T47D (cell line): ENCODE measurements at regions not wholly inside any gene's neighbourhood (a gene's known extent, or its start where the extent isn't known, plus 50 kb on each side); places are given as distances from the start of the nearest gene placed in this dataset.

Source experiments
- DNase-seq, 2 experiments: peaks; one replicate each; pipeline versions ENCODE4 v3.0.0 to v3.0.0-alpha.2; 2011 to 2012; ENCODE audit warnings: low read depth in 1 of 2, low spot score in 1 of 2
- JUND ChIP-seq: IDR thresholded peaks from 2 replicates; pipeline ENCODE4 v1.6.1; 2012; ENCODE audit warnings: low read depth
- in situ Hi-C: cut with HindIII; loops from 2 replicates; pipeline ENCODE4 v1.10.0; 2016; ENCODE audit warnings: low sequenced_read_pairs, low pct_unique_long_range_greater_than_20kb

DNA sequence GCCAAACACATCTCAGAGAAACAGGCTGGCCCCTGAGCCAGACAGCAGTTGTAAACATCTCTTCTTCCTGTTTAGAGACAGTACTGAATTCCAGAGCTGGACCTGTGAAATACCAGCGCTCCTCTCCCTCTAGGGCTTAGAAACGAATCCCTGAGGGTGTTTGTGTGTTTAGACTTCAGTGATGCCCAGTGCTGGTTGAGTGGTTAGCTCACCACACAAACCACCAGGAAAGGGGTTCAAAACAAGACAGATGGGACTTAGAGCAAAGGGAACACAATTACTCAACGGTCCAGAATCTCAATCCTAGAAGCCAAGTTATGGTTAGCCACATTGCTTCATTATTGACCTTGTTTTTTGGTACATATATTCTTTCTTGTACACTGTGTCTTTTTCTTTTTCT, 108.7 kb upstream of the TMEM170B start:
- no peak for TF ChIP-seq JUND
- DNase-seq, result peak in 1 of 2 experiments; percentile 70
- in situ Hi-C loops, result no loop called here

DNA sequence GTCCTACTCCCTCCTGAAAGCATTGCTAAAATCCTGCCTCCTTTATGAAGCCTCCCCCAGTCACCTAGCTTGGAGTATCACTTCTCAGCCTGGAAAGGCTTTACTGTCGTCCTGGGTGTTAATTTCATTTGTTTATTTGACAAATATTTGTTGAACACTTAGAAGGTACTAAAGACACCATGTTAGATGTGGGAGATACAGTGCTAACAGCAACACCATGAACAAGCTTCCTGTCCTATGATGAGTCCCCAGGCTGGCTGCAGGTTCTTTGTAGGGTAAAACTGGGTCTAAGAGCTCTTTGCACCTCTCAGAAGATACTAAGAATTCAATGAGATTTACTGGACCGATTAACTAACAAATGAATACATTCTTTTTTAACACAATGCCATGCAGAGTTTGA, 109.2 kb upstream of the TMEM170B start:
- TF ChIP-seq JUND, result no peak
- in situ Hi-C loops, result no loop called here
- DNase-seq, result peak in 1 of 2 experiments; percentile 60

DNA sequence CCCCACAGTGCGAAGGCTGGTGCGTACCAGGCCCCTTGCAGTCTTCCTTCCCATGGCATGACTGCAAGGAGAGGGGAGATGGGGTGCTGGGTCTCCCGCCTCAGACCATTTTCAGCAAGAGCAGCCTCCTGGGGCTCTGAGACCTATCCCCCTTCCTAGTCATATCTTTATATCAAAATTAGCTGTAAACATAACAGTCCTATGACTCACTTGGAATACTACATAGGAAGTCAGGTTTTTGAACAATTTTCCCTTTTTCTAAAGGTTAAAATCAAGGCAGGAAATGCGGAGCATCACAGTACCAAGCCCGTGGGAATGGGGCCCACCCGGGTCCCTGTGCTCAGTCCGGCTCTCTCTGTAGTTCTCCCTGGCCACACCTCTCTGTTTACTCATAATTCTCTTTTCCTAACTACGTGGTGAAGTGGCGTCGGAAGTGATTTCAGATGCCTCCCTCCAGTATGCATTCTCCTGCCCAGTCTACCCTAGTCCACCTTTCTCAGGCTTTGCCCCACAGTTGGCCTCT, 109.8 kb upstream of the TMEM170B start:
- in situ Hi-C loops, result no loop called here
- no peak for TF ChIP-seq JUND
- DNase-seq, result no peak

DNA sequence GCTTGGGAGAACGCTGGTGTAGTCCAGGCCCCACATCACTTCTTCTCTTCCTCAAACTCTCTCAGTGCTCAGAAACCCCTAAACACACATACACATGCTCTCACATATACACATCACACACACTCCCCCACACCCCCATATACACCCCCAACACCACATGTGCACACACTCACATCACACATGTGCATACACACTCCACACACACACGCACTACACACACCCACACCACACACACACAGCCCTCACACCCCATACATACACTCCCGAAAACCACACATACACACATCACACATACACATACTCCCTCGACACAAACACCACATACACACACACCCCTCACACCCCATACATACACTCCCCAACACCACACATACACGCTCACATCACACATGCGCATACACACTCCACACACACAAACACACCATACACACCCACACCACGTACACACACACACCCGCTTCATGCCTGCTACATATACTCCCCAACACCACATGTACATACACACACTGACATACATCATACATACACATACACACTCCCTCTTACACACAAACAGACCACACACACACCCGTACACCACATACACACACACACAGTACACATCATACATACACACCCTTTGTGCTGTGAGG, 110.3 kb upstream of the TMEM170B start:
- in situ Hi-C loops, result no loop called here
- TF ChIP-seq JUND, result no peak
- no peak for DNase-seq

DNA sequence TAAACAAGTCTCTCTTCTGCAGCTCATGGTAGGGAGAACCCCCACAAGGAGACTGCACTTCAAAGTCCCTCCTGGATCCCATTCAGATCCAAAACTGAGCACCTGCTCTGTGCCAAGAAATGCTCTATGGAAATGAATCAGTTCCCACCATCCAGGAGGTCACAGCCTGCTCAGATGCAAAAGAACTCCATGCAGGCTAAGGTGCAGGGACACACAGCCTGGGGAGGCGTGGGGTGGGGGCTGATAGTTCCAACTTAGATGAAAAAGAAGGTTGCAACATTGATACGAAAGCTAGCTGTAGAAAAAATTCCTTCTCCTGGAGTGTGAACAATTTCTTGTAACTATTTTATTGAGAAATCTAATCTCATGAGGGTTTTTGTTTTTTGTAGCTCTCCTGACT, 111.0 kb upstream of the TMEM170B start:
- in situ Hi-C loops, result no loop called here
- DNase-seq, result no peak
- TF ChIP-seq JUND, result no peak

DNA sequence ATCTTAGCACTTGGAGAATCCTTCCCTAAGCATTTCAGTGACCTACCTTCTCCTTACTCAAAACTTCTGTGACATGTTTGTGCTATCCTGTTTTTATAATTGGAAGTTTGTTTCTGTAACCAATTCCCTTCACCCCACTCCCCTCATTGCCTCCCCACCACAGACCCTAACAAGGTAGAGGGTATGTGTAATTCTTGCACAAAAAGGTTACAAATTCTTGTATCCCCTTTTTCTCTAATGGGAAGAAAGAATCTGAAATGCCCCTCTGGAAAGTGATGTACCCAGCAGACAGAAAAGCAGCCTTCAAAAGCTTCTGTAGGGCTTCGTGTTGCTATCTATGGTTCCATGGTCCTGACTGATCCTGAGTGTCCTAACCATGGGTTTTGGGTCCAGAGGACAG, 111.7 kb upstream of the TMEM170B start:
- TF ChIP-seq JUND, result no peak
- in situ Hi-C loops, result no loop called here
- no peak for DNase-seq

DNA sequence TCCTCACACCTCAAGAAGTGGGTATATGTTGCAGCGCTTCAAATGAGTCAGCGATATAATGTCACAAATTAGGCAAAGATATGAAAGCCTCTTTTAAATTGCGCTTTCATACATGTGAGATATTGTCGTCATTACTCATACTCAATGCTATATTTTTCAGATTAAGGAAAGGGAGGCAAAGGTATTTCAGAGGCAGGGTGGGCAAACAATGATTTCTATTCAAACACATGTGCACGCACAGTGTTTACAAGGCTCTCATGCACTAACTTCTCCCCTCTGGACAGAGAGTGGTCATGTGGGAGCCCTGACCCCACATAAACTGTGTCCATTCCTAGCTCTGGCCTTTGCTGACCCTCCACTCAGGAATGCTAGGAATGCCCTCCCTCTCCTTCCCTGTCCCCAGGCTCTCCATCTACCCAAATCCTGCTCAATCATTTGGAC, 112.1 kb upstream of the TMEM170B start:
- no peak for TF ChIP-seq JUND
- DNase-seq, result no peak
- in situ Hi-C loops, result no loop called here

DNA sequence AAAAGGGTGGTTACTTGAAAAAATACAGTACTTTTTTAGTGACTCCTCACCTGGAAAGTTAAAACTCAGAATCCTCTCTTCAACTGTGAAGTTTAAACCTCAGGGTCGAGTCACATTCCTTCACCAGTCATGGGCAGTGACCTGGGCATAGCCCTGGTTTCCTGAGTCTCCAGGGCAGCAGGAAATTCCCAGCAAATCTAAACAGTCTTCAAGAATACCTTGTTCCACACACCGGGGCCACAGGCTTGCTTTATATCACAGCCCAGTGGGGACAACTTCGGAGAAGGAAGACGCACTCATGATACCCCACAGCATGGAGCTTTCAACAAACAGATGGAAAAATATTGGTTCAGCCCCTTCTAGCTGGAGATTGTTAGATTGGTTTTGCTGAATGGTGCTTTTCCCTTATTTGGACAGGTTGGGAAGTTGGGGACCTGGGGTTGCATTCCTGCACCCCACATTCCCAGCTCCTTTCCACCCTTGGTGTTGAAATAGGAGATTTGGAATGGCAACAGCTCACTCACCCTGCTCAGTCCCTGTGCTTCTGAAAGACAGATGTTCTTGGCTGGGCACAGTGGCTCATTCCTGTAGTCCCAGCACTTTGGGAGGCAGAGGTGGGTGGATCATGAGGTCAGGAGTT, 113.0 kb upstream of the TMEM170B start:
- in situ Hi-C loops, result no loop called here
- TF ChIP-seq JUND, result no peak
- peak in 1 of 2 experiments; percentile 47 for DNase-seq

DNA sequence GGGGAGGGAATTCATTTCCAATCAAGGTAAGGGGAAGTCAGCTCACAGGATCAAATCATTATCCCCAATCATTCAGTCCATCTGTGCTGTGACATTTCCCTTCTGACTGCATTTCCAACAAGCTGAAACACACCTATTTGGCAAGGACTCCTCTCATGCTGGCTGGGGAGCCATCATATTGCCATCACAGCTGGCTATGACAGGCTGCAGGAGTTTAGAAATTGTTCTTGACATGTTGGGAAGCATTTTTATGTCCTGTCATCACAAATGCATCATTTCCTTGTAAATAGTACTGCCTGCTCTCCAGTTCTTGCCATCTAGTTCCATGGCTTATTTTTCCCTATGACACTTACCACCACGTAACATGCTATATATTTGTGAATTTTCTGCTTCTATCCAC, 113.9 kb upstream of the TMEM170B start:
- no peak for DNase-seq
- in situ Hi-C loops, result no loop called here
- TF ChIP-seq JUND, result no peak

DNA sequence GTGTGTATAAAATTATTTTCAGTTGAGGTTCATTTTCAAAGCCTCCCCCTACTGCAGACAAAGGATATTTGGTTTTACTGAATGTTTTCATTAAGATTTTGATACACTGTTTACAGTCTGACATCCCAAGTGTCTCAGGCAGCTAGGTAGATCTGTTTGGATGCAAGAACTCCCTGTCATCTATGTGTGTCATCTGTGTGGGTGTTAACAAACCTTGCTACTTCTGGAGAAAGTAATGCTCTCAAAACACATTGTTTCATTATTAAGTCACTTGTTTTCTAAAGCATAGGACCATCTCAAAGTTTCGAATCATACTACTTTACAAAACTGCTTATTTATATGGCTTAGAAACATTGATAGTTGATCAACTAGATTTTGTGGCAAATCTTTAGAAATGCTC, 114.5 kb upstream of the TMEM170B start:
- TF ChIP-seq JUND, result no peak
- no peak for DNase-seq
- in situ Hi-C loops, result no loop called here

DNA sequence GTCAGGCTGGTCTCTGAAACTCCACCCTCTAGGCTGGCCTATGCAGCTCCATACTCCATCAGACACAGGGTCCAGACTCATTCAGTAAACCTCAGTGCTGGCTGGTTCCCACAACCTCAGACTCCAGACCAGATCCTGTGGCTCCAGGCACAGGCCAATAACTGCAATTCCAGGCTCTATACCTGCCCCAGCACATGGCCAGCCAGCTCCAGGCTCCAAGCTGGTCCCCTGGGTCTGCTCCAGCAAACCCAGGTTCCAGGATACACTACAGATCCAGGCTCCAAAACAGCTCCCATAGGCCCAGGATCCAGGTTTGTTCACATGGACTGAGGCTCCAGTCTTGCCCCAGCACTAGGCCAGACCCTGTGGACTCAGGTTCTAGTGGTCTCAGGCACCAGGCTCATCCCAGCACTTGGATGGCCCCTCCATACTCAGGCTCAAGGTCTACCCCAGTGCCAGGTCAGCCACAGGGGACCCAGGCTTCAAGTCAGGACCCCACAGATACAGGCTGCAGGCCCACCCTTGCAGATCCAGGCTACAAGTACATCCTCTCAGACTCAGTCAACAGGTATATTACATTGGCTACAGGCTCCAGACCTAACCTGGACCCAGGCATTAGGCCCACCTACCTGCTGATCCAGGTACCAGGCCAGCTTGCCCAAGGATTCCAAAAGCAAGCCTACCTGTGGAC, 117.6 kb upstream of the TMEM170B start:
- no peak for TF ChIP-seq JUND
- in situ Hi-C loops, result no loop called here
- DNase-seq, result no peak

DNA sequence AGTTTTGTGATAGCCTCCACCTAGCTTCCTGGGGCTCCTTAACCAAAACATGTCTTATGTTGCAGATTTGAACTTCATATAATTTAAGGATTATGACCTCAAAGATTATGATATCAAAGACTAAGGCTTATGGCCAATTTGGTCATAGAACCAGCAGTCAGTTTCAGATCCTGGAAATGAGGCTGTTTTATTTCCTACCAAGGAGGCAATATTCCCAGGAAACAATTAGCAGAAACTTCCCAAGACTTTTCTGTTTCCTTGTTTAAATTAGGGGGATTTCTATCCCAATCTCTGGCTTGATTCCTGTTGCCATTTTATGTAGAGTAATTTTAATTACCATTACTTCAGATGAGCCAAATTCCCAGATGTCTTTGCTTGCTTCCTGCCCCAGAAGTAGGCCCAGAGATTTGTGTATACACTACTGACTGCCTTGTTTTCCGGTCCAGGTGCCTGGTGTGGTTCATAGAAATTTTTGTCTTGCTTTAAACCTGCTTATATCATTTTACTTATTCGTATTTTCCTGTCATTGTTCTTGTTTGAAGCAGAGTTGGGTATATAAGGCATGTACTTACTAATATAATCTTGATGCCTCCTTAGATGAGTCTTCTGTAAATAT, 119.2 kb upstream of the TMEM170B start:
- TF ChIP-seq JUND, result no peak
- no peak for DNase-seq
- in situ Hi-C loops, result no loop called here
